RWPE2 (cell line): ENCODE measurements at regions not wholly inside any gene's neighbourhood (a gene's known extent, or its start where the extent isn't known, plus 50 kb on each side); places are given as distances from the start of the nearest gene placed in this dataset.
"Not testable (repeated sequence)": the region's sequence is repeated elsewhere in the genome, so short reads cannot be mapped to it uniquely, and the experiment has no call there.

Experiments used
- ATAC-seq: fragments of 200-7000 bp; cut with Tn5 transposase; 3 replicates; pipeline ENCODE4 v1.9.1; 2021; ENCODE audit warnings: low read depth
- DNase-seq: peaks from one replicate; pipeline ENCODE4 v3.0.0-alpha.2; 2020; ENCODE audit warnings: low spot score
- H3K27ac ChIP-seq: fragments of 450-650 bp; 2 replicates; pipeline ENCODE4 v1.5.1; 2017; ENCODE audit warnings: mild to moderate bottlenecking; ENCODE audit not compliant: poor library complexity, severe bottlenecking
- H3K27me3 ChIP-seq: fragments of 250-450 bp; sonication (Bioruptor Pico); 2 replicates; pipeline ENCODE4 v1.5.1; 2021; ENCODE audit warnings: mild to moderate bottlenecking, moderate library complexity; ENCODE audit not compliant: insufficient read depth, poor library complexity, severe bottlenecking
- H3K36me3 ChIP-seq: fragments of 250-450 bp; sonication (Bioruptor Pico); 2 replicates; pipeline ENCODE4 v1.5.1; 2020; ENCODE audit warnings: low read depth, mild to moderate bottlenecking, moderate library complexity
- H3K4me1 ChIP-seq: fragments of 250-450 bp; sonication (Bioruptor Pico); 2 replicates; pipeline ENCODE4 v1.5.1; 2021; ENCODE audit warnings: mild to moderate bottlenecking, moderate library complexity; ENCODE audit not compliant: insufficient read depth, poor library complexity, severe bottlenecking
- H3K4me3 ChIP-seq: fragments of 250-450 bp; sonication (Bioruptor Pico); 2 replicates; pipeline ENCODE4 v1.5.1; 2021; ENCODE audit warnings: mild to moderate bottlenecking, moderate library complexity; ENCODE audit not compliant: severe bottlenecking
- H3K9me3 ChIP-seq: fragments of 250-450 bp; sonication (Bioruptor Pico); 2 replicates; pipeline ENCODE4 v1.5.1; 2021; ENCODE audit warnings: mild to moderate bottlenecking, moderate library complexity; ENCODE audit not compliant: severe bottlenecking
- TF ChIP-seq, protein P1 (sequence below): fragments of 450-650 bp; IDR thresholded peaks from one replicate; pipeline ENCODE4 v1.5.1; 2017; ENCODE audit warnings: mild to moderate bottlenecking, moderate library complexity; ENCODE audit not compliant: poor library complexity, severe bottlenecking

DNA sequence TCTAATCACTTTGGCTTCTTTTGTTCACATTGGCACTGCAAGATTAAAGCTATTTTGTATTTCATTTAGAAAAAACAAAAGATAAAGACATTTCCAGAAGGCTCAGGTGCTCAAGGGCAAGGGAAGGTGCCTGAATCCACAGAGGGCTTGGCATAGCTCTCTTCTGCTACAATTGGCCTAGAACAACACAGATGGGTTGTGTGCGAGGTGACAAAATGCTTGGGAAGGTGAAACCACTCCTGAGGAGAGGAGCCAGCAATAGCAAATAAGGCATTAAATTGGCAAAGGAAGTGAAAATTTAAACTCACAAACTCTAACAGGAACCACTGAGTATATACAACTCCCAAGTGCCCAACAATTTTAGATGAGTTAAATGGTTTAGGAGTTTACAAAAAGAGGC lies 1290.4 kb upstream of the CHAC2 start:
- H3K9me3 ChIP-seq: no peaks in the 10 kb centered on the region
- no peak overlapping the region for H3K27ac ChIP-seq
- ATAC-seq (no peak), DNase-seq (no peak)
- no peak overlapping the region for H3K4me3 ChIP-seq
- H3K4me1 ChIP-seq: no peaks in the 10 kb centered on the region
- TF ChIP-seq, protein P1, sequence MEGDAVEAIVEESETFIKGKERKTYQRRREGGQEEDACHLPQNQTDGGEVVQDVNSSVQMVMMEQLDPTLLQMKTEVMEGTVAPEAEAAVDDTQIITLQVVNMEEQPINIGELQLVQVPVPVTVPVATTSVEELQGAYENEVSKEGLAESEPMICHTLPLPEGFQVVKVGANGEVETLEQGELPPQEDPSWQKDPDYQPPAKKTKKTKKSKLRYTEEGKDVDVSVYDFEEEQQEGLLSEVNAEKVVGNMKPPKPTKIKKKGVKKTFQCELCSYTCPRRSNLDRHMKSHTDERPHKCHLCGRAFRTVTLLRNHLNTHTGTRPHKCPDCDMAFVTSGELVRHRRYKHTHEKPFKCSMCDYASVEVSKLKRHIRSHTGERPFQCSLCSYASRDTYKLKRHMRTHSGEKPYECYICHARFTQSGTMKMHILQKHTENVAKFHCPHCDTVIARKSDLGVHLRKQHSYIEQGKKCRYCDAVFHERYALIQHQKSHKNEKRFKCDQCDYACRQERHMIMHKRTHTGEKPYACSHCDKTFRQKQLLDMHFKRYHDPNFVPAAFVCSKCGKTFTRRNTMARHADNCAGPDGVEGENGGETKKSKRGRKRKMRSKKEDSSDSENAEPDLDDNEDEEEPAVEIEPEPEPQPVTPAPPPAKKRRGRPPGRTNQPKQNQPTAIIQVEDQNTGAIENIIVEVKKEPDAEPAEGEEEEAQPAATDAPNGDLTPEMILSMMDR: no peak
- H3K27me3 ChIP-seq: no peaks in the 10 kb centered on the region
- H3K36me3 ChIP-seq: no peaks in the 10 kb centered on the region

DNA sequence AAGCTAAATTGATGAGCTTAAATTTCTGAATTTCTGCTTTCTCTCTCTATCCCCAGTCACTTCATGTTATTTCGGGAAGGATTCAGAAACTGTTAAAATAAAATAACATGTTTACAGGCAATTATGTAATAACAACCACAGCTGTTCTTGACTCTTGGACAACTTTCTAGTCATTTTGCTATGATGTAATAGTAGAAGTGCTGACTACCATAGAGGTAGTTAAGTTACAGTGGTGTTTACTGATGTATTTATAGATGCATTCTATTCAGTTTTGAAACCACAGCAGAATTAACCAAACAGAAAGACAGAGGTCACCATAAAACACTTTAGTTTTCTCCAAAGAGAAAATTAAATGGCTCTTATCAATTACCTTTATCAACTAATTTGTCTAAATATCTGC lies 1292.0 kb upstream of the CHAC2 start:
- no peak for ATAC-seq
- Histone ChIP-seq H3K27ac (no peak overlapping the region), H3K36me3 (no peaks in the 10 kb centered on the region), H3K9me3 (no peaks in the 10 kb centered on the region), H3K4me1 (no peaks in the 10 kb centered on the region), H3K4me3 (no peak overlapping the region), H3K27me3 (no peaks in the 10 kb centered on the region)
- DNase-seq: no peak
- TF ChIP-seq, protein P1: no peak

GRCh38 chr2:52474091-52474490 lies 1293.5 kb upstream of the CHAC2 start:
- TF ChIP-seq, protein P1: no peak
- no peak for ATAC-seq
- no peaks in the 10 kb centered on the region for H3K4me1 ChIP-seq
- H3K36me3 ChIP-seq: no peaks in the 10 kb centered on the region
- H3K4me3 ChIP-seq: no peak overlapping the region
- no peak overlapping the region for H3K27ac ChIP-seq
- no peak for DNase-seq
- H3K27me3 ChIP-seq: no peaks in the 10 kb centered on the region
- no peaks in the 10 kb centered on the region for H3K9me3 ChIP-seq

- H3K4me1 ChIP-seq: no peaks in the 10 kb centered on the region
Measured at GRCh38 chr2:52473526-52473925, 1294.1 kb upstream of the CHAC2 start.

GRCh38 chr2:52470457-52470856 lies 1297.1 kb upstream of the CHAC2 start:
- H3K27ac ChIP-seq, H3K36me3 ChIP-seq, DNase-seq, H3K27me3 ChIP-seq, H3K4me3 ChIP-seq, H3K4me1 ChIP-seq, ATAC-seq, H3K9me3 ChIP-seq: not testable (repeated sequence)

More at GRCh38 chr2:52473526-52473925, 1294.1 kb upstream of the CHAC2 start:
- TF ChIP-seq, protein P1: no peak
- DNase-seq (no peak), ATAC-seq (no peak)
- H3K36me3 ChIP-seq: no peaks in the 10 kb centered on the region
- no peak overlapping the region for H3K27ac ChIP-seq
- H3K9me3 ChIP-seq: no peaks in the 10 kb centered on the region
- H3K27me3 ChIP-seq: no peaks in the 10 kb centered on the region
- no peak overlapping the region for H3K4me3 ChIP-seq
